Left colon (tissue), 2 donors: ENCODE measurements at regions not wholly inside any gene's neighbourhood (a gene's known extent, or its start where the extent isn't known, plus 50 kb on each side); places are given as distances from the start of the nearest gene placed in this dataset.
"Not testable (repeated sequence)": the region's sequence is repeated elsewhere in the genome, so short reads cannot be mapped to it uniquely, and the experiment has no call there.

Experiments
- ATAC-seq: fragments of 200-7000 bp; cut with Tn5 transposase; one replicate; pipeline ENCODE4 v1.9.1; 2020; ENCODE audit warnings: mild to moderate bottlenecking, moderate library complexity
- DNase-seq, 2 donors: peaks; one replicate each; pipeline ENCODE4 v3.0.0-alpha.2; 2020
- intact Hi-C, 2 donors: fragments of 100-400 bp; cut with DNase I in 1 of 2; cut with micrococcal nuclease in 1 of 2; formaldehyde crosslinking; loops; one replicate each; pipeline versions ENCODE4 v1.11.2 to v1.14.0; 2022; cut with DNase I, micrococcal nuclease
- donor health status: DM: no; HTN: no; CAD: no.
- donor health status: DM: yes; HTN: yes; CAD: no.

DNA sequence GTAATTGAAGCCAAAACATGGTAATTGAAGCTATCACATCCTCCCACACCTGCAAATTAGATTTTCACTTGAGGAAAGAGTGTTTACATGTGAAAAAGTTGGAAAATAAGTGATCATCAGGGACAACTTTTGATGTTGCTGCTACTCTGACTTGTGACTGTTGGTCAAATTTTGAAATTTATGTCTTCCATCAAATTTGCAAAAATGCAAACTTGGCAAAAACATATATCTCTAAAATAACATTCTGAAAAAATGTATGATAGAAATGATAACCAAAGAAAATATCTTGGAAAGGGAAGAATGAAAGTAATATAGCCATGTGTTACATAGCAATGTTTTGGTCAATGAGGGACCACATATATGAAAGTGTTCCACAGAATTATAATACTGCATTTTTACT is 703.9 kb upstream of the SEMA6D start:
- intact Hi-C loops = no loop called here
- no peak for ATAC-seq
- DNase-seq = no peak

DNA sequence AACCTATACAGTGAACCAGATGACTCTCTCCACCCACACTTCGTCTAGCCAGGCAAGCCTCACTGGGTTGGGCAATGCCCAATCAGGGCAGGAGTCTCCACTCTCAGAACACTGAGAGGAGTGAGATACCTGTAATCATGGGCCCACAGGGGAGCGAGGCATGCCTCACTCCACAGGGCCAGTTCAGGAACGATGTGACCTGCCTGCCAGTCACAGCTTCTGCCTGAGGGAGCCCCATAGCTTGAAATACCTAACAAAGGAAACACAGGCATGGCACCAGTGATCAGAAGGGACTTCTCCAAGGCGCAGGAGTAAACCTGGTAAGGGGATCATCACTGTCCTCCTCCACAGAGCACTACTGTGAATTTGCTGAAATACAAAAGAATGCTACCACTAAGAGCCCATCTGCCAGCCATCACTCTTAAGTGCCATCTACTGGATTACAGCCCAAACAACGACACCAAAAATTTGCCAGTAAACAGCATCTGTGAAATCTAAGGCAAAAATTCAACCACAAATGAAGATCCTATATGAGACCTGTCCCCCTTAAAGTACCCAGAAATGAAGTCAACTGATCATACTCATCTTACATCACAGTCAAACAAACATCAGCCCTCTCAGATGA is 689.9 kb upstream of the SEMA6D start:
- ATAC-seq = no peak
- intact Hi-C loops = no loop called here
- DNase-seq = no peak

DNA sequence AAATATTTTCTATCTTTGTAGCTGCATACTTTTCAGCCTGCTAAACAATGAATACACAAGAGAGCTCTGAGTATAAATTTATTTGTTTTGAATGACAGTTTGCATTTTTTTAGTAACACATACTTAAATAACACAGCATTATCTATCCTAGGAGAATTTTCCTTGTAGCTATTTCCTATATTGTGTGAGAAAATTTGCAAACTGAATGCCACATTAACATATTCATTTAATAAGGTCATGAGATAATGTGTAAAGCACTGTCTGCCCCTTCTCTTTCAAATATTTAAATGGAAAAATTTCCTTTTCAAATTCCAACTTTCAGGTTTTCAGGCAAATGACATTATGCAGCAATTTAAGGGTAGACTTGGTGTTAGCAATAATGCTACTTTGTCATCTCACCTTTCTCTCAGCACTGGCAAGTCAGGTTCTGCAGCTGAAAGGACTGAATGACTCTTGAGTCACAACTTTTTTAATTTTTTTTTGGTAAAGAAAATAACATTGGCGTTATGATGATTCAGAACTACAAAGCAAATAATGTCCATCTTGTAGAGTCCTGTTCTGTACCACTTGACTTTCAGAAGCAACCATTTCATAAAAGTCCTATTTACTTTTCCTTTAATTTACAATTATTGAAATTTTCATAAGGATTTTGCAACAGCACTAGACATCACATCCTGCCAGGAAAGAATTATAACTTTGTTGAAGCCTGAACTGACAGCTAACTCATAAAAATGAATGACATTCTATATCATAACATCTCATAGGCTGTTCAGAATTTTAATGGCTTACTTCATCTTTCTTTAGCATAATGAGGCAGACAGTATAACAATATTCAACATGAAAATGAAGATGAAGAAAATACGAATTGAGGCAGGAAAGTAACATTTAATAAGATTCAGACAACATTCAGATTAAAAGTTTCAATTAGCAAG is 681.6 kb upstream of the SEMA6D start:
- no peak for DNase-seq
- no peak for ATAC-seq
- intact Hi-C loops = loop anchor here in 1 of 2 donors (10.0 kb wide), 1 partner anchor 51 kb away; no protein-coding TSS in a partner anchor

DNA sequence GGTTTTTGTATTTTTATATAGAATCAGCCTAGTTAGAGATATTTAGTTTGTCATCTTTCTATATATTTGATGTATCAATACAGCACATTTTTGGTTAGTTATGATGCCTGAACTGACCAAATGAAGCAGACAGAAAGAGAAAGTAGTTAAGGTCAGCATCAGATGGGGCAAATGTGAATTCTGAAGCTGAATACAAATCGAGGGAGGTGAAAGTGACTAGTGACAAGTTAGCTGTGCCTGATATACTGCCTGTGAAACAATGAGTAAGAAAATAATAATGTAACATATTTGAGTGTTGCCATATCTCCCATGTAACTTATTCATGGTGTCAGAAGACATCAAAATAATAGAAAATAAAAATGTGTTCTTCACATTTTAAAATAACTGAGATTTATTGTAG is 680.3 kb upstream of the SEMA6D start:
- no peak for ATAC-seq
- intact Hi-C loops = loop anchor here in 1 of 2 donors (10.0 kb wide), 1 partner anchor 52 kb away; no protein-coding TSS in a partner anchor
- DNase-seq = no peak

DNA sequence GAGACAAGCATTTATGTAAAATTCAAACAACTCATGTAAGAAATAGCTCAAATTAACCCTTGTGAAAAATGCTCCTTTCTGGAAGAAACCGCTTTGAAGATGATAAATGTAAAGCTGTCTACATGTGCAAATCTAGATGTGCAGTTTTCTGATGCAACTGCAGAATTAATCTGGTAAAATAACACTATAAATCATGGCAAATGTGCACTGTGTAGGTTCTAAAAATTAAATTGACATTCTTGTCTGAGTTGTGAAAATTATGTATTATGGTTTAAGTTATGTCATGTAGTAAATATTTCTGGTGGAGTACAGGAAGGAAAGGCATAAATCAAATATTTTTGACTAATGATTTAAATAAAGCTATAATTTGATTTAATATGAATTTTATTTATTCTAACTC is 678.1 kb upstream of the SEMA6D start:
- intact Hi-C loops = loop anchor here in 1 of 2 donors (10.0 kb wide), 1 partner anchor 54 kb away; no protein-coding TSS in a partner anchor
- no peak for DNase-seq
- ATAC-seq = no peak

DNA sequence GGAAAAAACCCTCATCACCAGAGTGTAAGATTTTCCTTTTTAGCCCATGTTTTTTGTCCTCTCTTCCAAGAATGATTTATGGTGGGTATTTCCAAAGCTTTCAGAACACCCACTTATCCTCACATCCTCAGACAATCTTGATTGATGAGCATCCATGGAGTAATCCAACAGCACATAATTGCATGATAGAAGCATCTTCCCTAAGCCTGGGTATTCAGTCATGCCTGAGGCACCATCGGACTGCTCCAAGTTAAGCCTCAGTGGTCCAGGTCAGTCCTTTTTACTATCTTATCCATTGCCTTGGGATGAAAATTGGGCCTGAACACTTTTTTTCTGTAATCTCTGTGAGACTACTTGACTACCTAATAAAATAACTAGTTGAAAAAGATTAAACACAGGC is 676.0 kb upstream of the SEMA6D start:
- intact Hi-C loops = no loop called here
- ATAC-seq = no peak

DNA sequence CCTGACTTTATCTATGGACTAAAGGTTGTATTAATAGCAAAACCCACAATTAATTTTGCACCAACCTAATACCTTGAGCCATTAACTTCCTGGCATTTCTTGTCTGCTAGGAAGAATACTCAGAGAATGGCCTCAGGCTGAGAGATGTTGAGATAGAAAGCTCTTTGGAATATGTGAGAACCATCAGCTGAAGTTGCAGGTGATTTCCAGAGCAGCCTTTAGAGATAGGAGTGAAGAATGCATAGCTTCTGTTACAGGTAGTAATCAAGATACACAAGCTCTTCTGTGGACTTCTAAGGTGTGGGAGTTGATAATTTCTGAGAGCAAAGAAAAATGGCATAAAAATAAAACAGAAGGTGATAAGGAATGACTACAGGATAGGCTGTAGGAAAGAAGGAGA is 669.3 kb upstream of the SEMA6D start:
- intact Hi-C loops, DNase-seq, ATAC-seq: not testable (repeated sequence)

More for the DNA sequence above, 676.0 kb upstream of the SEMA6D start:
- no peak for DNase-seq

DNA sequence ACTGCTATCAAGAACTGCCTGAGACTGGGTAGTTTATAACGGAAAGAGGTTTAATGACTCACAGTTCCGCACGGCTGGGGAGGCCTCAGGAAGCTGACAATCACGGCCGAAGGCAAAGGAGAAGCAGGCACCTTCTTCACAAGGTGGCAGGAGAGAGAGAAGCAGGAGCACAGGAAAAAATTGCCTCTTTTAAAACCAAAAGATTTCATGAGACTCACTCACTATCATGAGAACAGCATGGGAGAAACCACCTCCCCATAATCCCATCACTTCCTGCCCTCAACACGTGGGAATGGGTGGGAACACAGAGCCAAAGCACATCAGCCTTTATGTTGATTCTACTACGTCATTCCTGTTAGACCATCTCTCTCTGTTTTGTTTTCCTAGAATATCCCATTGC is 650.9 kb upstream of the SEMA6D start:
- intact Hi-C loops = no loop called here
- no peak for ATAC-seq

DNA sequence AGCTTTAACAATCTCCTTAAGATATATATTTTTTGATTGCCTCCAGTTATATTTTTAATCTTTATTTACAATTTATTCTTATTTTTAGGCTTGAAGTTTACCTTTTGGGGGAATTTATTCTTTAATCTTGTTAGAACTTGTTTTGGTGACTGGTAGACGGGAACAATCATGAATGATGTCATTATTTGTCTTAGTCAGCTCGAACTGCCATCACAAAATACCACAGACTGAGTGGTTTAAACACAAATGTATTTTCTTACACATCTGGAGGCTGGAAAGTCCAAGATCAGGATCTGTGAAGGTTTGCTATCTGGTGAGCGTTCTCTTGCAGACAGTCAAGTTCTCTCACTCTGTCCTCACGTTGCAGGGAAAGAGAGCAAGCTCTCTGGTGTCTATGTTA is 639.5 kb upstream of the SEMA6D start:
- ATAC-seq, DNase-seq, intact Hi-C loops: not testable (repeated sequence)

More for the DNA sequence above, 650.9 kb upstream of the SEMA6D start:
- DNase-seq = no peak

DNA sequence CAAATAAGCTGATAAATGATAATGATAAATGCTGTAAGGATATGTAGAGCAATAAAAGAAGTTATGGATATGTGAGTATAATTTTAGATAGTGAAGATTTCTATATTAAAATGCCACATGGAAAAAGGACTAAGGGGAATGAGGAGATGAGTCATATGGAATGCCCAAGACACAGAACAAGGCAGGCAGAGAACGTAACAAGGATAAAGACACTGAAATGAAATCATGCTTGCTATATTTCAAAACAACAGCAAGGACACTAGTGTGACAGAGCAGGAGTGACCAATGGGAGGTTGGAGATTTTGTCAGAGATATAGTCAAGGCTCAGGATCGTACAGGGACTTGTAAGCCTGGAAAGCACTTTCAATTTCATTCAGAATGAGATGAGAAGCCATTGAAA is 621.5 kb upstream of the SEMA6D start:
- ATAC-seq (no peak), DNase-seq (no peak)
- intact Hi-C loops = no loop called here

DNA sequence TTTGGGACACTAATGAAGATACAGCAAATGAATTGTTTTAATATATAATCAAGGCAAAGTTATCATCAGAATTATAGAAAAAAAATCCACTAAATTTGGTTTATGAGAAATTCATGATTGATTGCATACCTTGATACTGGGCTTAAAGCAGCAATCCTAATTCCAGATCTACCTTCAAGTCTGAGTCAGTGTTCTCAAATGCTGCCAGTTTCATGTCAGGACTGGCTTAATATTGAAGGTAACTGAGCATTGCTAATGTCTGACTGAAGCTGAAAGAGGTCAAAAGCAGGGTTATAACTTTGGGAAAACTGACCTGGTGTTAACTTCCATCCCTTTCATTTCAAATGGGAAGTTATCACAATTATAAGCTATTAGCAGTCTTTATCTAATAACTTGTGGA is 618.8 kb upstream of the SEMA6D start:
- intact Hi-C loops = not testable (repeated sequence)

DNA sequence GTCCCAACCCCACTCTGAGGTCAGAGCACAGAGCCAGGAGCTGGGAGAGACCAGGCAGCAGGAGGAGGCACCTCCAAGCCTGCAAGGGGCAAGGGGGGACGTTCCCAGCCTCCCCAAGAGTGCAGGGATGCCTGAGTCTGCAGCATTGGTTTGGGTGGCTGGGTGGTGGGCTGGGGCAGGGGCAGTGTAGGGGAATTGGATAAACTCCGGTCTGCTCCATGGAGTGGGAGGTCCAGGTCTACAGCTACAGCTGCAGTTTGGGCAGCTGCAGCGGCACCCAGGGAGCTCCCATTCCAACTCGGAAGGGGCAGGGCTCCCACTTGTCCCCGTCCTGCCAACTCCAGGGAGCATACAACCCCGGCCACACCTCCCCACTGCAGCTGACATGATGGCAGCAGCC is 617.5 kb upstream of the SEMA6D start:
- ATAC-seq, intact Hi-C loops, DNase-seq: not testable (repeated sequence)

More for the DNA sequence above, 618.8 kb upstream of the SEMA6D start:
- ATAC-seq, DNase-seq: not testable (repeated sequence)

DNA sequence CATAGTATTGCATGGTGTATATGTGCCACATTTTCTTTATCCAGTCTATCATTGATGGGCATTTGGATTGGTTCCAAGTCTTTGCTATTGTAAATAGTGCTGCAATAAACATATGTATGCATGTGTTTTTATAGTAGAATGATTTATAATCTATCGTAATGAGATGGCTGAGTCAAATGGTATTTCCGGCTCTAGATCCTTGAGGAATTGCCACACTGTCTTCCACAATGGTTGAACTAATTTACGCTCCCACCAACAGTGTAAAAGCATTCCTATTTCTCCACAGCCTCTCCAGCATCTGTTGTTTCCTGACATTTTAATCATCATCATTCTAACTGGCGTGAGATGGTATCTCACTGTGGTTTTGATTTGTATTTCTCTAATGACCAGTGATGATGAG is 608.5 kb upstream of the SEMA6D start:
- intact Hi-C loops, DNase-seq: not testable (repeated sequence)
- peak; percentile 60 for ATAC-seq

DNA sequence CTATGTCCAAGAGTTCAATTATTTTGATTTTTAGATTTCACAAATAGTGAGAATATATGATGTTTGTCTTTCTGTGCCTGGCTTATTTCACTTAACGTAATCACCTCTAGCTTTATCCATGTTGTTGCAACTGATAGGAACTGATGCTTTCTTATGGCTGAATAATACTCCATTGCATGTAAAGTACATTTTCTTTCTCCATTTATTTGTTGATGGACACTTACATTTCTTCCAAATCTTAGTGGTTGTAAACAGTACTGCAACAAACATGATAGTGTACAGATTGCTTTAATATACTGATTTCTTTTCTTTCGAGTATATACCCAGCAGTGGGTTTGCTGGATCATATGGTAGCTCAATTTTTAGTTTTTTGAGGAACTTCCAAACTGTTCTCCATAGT is 600.6 kb upstream of the SEMA6D start:
- intact Hi-C loops = no loop called here
- no peak for DNase-seq
- no peak for ATAC-seq

DNA sequence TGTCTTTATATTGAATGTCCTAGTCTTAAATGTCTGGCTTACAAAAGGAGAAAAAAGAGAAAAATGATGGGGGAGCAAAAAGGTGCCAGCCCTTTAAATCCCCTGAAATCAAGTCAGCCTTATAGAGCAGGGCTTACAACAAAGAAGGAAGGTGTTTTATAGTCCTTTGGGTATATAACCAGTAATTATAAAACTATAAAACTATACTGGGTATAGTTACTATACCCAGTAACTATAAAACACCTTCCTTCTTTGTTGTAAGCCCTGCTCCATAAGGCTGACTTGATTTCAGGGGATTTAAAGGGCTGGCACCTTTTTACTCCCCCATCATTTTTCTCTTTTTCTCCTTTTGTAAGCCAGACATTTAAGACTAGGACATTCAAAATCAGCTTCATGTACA is 598.0 kb upstream of the SEMA6D start:
- DNase-seq (no peak), ATAC-seq (peak; percentile 100)
- intact Hi-C loops = no loop called here

DNA sequence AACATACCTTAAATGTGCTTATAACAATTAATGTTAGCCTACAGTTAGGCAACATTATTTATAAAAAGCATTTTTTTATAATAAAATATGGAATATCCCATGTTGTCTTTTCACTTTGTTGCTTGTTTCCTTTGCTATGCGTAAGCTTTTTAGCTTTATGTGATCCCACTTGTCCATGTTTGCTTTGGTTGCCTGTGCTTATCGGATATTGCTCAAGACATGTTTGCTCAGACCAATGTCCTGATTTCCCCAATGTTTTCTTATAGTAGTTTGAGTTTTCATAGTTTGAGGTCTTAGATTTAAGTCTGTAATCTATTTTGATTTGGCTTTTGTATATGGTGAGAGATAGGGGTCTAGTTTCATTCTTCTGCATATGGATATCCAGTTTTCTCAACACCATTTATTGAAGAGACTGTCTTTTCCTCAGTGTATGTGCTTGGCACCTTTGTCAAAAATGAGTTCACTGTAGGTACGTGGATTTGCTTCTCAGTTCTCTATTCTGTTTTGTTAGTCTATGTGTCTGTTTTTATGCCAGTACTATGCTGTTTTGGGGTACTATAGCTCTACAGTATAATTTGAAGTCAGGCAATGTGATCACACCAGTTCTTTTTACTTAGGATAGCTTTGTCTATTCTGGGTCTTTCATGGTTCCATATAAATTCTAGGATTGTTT is 592.7 kb upstream of the SEMA6D start:
- no peak for DNase-seq
- intact Hi-C loops = no loop called here
- ATAC-seq = no peak

DNA sequence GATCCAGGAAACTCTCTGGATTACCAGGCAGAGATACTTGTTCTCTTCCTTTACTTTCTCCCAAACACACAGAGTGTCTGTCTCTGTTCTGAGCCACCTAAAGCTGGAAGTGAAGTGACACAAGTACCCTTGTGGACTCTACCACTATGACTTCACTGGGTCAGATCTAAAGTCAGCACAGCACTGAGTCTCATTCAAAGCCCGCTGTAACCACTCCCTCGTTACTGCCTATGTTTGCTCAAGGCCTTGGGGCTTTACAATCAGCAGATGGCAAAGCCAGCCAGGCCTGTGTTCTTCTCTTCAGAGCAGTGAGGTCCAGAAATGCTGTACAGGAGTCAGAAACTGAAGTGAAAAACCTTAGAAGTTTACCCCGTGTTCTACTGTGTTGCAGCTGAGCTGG is 588.3 kb upstream of the SEMA6D start:
- intact Hi-C loops = no loop called here
- ATAC-seq (peak; percentile 98), DNase-seq (peak in 1 of 2 donors; percentile 31)

DNA sequence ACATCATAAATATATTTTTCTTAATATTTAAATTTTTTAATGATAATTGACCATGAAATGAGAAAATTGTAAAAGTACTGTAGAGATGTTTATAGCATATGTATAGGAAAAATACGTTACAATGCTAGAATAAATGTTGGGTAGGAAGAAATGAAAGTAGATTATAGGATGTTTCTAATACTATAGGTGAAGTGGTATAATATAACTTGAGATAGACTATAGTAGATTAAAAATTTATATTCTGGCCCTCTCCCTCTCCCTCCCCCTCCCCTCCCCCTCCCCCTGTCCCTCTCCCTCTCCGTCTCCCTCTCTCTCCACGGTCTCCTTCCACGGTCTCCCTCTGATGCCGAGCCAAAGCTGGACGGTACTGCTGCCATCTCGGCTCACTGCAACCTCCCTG is 585.9 kb upstream of the SEMA6D start:
- intact Hi-C loops, ATAC-seq, DNase-seq: not testable (repeated sequence)

DNA sequence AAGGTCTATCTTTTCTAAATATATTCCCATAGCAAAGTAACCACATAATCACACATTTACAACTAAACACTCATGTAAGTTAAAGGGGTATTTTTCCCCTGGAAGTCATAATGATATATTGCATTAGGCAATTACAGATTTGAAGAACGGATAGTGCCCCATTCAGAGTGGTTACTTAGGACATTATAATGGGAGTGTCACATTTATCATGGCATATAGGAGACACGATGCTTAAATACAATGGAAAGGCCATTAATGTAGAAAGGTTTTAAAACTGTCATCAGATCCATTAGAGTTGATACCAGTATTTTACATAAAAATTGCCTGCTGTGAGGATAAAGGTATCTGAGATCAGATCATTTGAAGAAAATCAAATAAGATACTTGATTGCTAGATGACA is 582.0 kb upstream of the SEMA6D start:
- no peak for DNase-seq
- intact Hi-C loops = no loop called here
- ATAC-seq = no peak
